Stimulated activated naive CD8-positive, alpha-beta T cell treated with anti-CD3 and anti-CD28 coated beads, Interleukin-15, Interleukin-2, amounts not matched to agents 100 ng/mL and 50 ng/mL, for 24 hours (primary cell): ENCODE measurements at regions not wholly inside any gene's neighbourhood (a gene's known extent, or its start where the extent isn't known, plus 50 kb on each side); places are given as distances from the start of the nearest gene placed in this dataset.
"Not testable (repeated sequence)": the region's sequence is repeated elsewhere in the genome, so short reads cannot be mapped to it uniquely, and the experiment has no call there.

ENCODE experiments used
- H3K27ac Mint-ChIP-seq: one replicate; pipeline ENCODE4 v1.8.0; 2021; ENCODE audit warnings: mild to moderate bottlenecking, mixed read lengths
- H3K27me3 Mint-ChIP-seq: one replicate; pipeline ENCODE4 v1.8.0; 2021; ENCODE audit warnings: mixed read lengths
- H3K36me3 Mint-ChIP-seq: one replicate; pipeline ENCODE4 v1.8.0; 2021; ENCODE audit warnings: low read depth, mixed read lengths
- H3K4me1 Mint-ChIP-seq: one replicate; pipeline ENCODE4 v1.8.0; 2021; ENCODE audit warnings: low read depth, mixed read lengths
- H3K4me3 Mint-ChIP-seq: one replicate; pipeline ENCODE4 v1.8.0; 2021; ENCODE audit warnings: mild to moderate bottlenecking, mixed read lengths
- H3K9me3 Mint-ChIP-seq: one replicate; pipeline ENCODE4 v1.8.0; 2021; ENCODE audit warnings: mixed read lengths

- Mint-ChIP-seq H3K36me3 (no peaks in the 10 kb centered on the region), H3K27me3 (no peaks in the 10 kb centered on the region), H3K4me1 (peaks cover 6% of the 10 kb centered on the region), H3K9me3 (no peaks in the 10 kb centered on the region), H3K4me3 (no peak overlapping the region), H3K27ac (no peak overlapping the region)
Measured at GRCh38 chr15:87566236-87566635, 690.3 kb downstream of the NTRK3 start.

DNA sequence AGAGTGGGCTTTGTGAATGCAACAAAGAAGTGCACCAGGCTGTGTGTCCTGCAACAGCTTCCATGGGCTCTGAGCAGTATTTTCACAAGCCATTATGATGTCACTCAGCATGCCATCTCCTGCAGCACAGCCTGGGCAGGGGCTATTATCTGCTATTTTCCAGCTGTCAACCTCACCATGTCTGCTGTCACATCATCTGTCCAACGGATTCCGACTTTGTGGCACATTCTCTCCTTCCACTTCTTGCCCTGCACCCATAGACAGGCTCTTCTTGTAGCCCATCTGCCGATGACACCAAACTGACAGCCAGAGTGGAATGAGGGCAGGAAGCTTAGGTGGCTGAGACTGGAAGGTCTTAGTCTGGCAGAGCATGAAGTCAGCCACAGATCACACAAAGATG lies 691.9 kb downstream of the NTRK3 start:
- Mint-ChIP-seq H3K9me3 (no peaks in the 10 kb centered on the region), H3K4me3 (no peak overlapping the region), H3K27me3 (no peaks in the 10 kb centered on the region)

DNA sequence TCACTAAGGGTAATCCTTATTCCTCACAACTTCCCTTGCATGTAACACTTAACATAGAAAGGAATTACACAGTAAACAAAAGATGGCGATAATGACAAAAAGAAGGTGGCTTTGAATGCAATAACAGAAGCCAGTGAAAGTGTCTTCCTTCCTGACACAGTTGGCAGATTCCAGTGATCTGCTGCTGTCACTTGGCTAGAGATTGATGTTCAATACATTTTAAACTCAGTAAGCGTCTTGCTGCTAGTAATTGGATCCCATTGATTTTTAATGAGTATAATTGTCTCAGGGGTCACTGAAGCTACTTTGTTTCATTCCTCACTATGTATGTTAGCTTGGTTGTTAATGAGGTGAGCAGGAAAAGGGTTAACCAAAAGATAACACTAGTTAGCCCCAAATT lies 692.7 kb downstream of the NTRK3 start:
- Mint-ChIP-seq H3K27me3 (no peaks in the 10 kb centered on the region), H3K36me3 (no peaks in the 10 kb centered on the region), H3K4me3 (no peak overlapping the region)

More for the DNA sequence above, 691.9 kb downstream of the NTRK3 start:
- H3K4me1 Mint-ChIP-seq: no peaks in the 10 kb centered on the region
- no peaks in the 10 kb centered on the region for H3K36me3 Mint-ChIP-seq
- no peak overlapping the region for H3K27ac Mint-ChIP-seq

GRCh38 chr15:87562203-87562602 lies 694.3 kb downstream of the NTRK3 start:
- H3K9me3 Mint-ChIP-seq: no peaks in the 10 kb centered on the region
- peaks cover 3% of the 10 kb centered on the region for H3K27me3 Mint-ChIP-seq
- H3K27ac Mint-ChIP-seq: no peak overlapping the region
- no peaks in the 10 kb centered on the region for H3K4me1 Mint-ChIP-seq
- H3K36me3 Mint-ChIP-seq: no peaks in the 10 kb centered on the region
- no peak overlapping the region for H3K4me3 Mint-ChIP-seq

More for the DNA sequence above, 692.7 kb downstream of the NTRK3 start:
- no peak overlapping the region for H3K27ac Mint-ChIP-seq
- H3K9me3 Mint-ChIP-seq: no peaks in the 10 kb centered on the region
- no peaks in the 10 kb centered on the region for H3K4me1 Mint-ChIP-seq

DNA sequence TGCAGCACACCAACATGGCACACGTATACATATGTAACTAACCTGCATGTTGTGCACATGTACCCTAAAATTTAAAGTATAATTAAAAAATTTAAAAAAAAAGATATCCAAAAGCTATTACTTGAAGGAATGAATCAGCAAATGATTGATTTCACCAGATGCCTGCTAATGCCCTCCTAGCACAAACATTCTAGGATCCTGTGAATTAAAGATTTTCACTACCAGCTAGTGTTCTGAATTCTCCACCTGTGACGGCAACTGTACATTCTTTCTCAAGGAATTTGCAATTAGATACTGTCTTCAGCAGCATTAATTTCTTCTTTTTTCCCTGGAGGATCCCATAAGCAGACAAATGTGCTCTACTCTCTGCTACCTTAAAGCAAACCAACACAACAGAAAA lies 694.9 kb downstream of the NTRK3 start:
- H3K27ac Mint-ChIP-seq: no peak overlapping the region
- H3K4me3 Mint-ChIP-seq: no peak overlapping the region
- no peaks in the 10 kb centered on the region for H3K36me3 Mint-ChIP-seq
- H3K4me1 Mint-ChIP-seq: no peaks in the 10 kb centered on the region
- H3K9me3 Mint-ChIP-seq: no peaks in the 10 kb centered on the region
- peaks cover 3% of the 10 kb centered on the region for H3K27me3 Mint-ChIP-seq

DNA sequence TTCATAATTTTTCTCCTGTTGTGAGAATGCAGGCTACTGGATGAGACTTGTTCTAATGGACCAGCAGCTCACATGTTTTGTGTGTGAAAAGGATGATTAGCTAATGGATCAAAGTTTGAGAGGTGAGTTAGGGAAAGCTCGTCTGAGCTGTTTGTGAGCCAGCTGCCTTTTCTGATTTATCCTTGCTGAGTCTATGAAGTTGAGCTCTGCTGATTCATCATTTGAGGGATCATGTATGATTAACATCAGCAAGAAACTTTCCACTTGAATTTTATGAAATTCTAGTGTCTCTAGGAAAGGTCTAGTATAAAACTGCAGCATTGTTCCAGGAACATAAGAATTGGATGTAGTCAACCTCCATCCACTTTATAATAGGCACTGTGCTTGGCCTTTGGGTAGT lies 698.7 kb downstream of the NTRK3 start:
- peaks cover 14% of the 10 kb centered on the region for H3K9me3 Mint-ChIP-seq
- no peak overlapping the region for H3K27ac Mint-ChIP-seq
- H3K4me3 Mint-ChIP-seq: no peak overlapping the region
- H3K27me3 Mint-ChIP-seq: peaks cover 12% of the 10 kb centered on the region
- peaks cover 4% of the 10 kb centered on the region for H3K36me3 Mint-ChIP-seq
- no peaks in the 10 kb centered on the region for H3K4me1 Mint-ChIP-seq

DNA sequence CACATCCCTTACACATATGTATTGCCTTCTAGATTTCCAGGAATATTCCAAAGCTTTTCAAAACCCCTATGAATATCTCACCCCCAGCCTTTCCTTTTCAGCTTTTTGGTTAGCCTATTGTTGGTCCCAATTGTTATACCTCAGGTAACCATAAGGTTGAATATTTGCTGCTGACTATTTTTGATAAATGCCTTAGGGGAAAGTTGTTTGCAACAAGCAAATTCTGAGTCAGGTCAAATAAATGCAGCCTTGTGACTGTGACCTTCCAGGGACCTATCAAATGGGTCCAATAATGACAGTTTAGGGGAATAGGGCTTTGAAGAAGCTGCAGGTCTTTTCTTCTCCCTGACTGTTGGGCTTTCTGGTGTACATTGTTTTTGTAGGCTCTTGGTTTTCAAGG lies 699.7 kb downstream of the NTRK3 start:
- Mint-ChIP-seq H3K27me3 (peaks cover 12% of the 10 kb centered on the region), H3K36me3 (peaks cover 4% of the 10 kb centered on the region), H3K9me3 (peaks cover 14% of the 10 kb centered on the region), H3K4me1 (no peaks in the 10 kb centered on the region), H3K27ac (no peak overlapping the region), H3K4me3 (no peak overlapping the region)

GRCh38 chr15:87549860-87550259 lies 706.7 kb downstream of the NTRK3 start:
- Mint-ChIP-seq H3K4me1 (no peaks in the 10 kb centered on the region), H3K4me3 (no peak overlapping the region), H3K27ac (no peak overlapping the region), H3K36me3 (peaks cover 4% of the 10 kb centered on the region), H3K27me3 (peaks cover 9% of the 10 kb centered on the region), H3K9me3 (peaks cover 18% of the 10 kb centered on the region)

DNA sequence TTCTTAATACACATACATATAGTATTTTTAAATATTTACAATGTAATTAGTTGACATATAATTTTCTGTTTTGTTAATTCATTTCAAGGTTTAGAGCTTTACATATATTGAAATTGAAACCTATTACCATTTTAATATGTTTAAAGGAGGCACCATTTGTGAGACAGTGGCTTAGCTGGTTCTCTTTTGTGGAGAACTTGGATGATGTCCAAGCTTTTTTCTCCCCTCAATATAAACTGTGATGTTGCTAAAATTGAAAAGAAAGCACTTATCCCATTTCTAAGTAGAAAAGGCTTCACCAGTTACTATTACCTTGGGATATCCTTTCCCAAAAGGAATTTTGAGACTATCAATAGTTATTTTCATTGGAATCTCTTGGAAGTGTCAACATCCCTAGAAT lies 707.2 kb downstream of the NTRK3 start:
- Mint-ChIP-seq H3K27ac (no peak overlapping the region), H3K4me3 (no peak overlapping the region), H3K27me3 (peaks cover 8% of the 10 kb centered on the region), H3K9me3 (peaks cover 15% of the 10 kb centered on the region), H3K4me1 (no peaks in the 10 kb centered on the region), H3K36me3 (peaks cover 4% of the 10 kb centered on the region)

DNA sequence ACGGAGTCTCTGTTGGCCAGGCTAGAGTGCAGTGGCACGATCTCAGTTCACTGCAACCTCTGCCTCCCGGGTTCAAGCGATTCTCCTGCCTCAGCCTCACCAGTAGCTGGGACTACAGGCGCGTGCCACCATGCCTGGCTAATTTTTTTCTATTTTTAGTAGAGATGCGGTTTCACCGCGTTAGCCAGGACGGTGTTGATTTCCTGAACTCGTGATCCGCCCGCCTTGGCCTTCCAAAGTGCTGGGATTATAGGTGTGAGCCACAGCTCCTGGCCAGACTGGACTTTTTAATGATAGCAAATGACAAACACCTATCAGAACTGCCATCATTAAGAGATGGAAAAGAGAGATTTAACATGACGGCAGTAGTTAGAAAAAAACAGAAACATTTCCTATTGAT lies 707.9 kb downstream of the NTRK3 start:
- not testable (repeated sequence) for H3K4me3 Mint-ChIP-seq, H3K4me1 Mint-ChIP-seq, H3K36me3 Mint-ChIP-seq, H3K9me3 Mint-ChIP-seq, H3K27me3 Mint-ChIP-seq, H3K27ac Mint-ChIP-seq

GRCh38 chr15:87547470-87548181 lies 708.9 kb downstream of the NTRK3 start:
- Mint-ChIP-seq H3K27ac (no peak overlapping the region), H3K9me3 (peaks cover 4% of the 10 kb centered on the region)

DNA sequence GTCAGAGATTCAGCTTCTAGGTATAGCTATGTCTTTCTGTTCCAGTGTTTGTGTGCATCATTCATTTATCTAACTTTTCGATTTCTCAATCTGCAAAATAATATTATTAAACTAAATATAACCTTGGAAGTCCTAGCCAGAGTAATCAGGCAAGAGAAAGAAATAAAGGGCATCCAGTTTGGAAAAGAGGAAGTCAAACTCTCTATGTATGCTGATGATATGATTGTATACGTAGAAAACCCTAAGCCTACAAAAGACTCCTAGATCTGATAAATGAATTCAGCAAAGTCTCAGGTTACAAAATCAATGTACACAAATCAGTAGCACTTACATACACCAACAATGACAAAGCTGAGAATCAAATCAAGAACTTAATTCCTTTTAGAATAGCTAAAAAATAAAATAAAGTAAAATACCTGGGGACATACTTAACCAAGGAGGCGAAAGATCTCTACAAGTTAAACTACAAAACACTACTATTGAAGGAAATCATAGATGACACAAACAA lies 718.2 kb downstream of the NTRK3 start:
- H3K36me3 Mint-ChIP-seq: no peaks in the 10 kb centered on the region
- H3K27me3 Mint-ChIP-seq: peaks cover 4% of the 10 kb centered on the region
- H3K4me3 Mint-ChIP-seq: no peak overlapping the region
- no peaks in the 10 kb centered on the region for H3K4me1 Mint-ChIP-seq
- H3K27ac Mint-ChIP-seq: no peak overlapping the region
- no peaks in the 10 kb centered on the region for H3K9me3 Mint-ChIP-seq

More at GRCh38 chr15:87547470-87548181, 708.9 kb downstream of the NTRK3 start:
- no peaks in the 10 kb centered on the region for H3K27me3 Mint-ChIP-seq
- H3K36me3 Mint-ChIP-seq: no peaks in the 10 kb centered on the region
- no peaks in the 10 kb centered on the region for H3K4me1 Mint-ChIP-seq
- H3K4me3 Mint-ChIP-seq: no peak overlapping the region

DNA sequence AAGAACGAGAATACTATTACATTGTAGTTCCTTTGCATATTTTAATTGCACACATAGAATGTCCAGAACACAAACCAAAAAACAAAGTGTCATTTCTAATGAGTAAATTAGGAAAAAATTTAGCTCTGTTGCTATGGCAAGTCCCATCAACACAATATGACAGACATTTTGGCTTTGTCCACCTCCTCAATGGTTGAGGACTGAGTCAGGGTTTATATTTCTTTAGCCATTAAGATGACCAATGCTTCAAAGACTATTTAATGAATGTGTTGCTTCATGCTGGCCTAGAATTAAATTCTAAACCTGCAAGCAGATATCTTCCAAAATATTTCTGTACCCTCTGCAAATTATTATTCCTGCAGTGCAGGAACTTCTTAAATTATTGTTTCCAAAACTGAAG lies 719.2 kb downstream of the NTRK3 start:
- Mint-ChIP-seq H3K27ac (no peak overlapping the region), H3K9me3 (no peaks in the 10 kb centered on the region), H3K4me1 (no peaks in the 10 kb centered on the region), H3K4me3 (no peak overlapping the region), H3K27me3 (peaks cover 4% of the 10 kb centered on the region), H3K36me3 (no peaks in the 10 kb centered on the region)

GRCh38 chr15:87533637-87534036 lies 722.9 kb downstream of the NTRK3 start:
- H3K27ac Mint-ChIP-seq, H3K4me1 Mint-ChIP-seq, H3K27me3 Mint-ChIP-seq, H3K4me3 Mint-ChIP-seq, H3K9me3 Mint-ChIP-seq, H3K36me3 Mint-ChIP-seq: not testable (repeated sequence)

GRCh38 chr15:87528873-87529272 lies 727.7 kb downstream of the NTRK3 start:
- no peak overlapping the region for H3K27ac Mint-ChIP-seq
- H3K36me3 Mint-ChIP-seq: no peaks in the 10 kb centered on the region
- no peaks in the 10 kb centered on the region for H3K27me3 Mint-ChIP-seq
- peaks cover 3% of the 10 kb centered on the region for H3K9me3 Mint-ChIP-seq
- no peaks in the 10 kb centered on the region for H3K4me1 Mint-ChIP-seq
- H3K4me3 Mint-ChIP-seq: no peak overlapping the region

GRCh38 chr15:87527875-87528274 lies 728.7 kb downstream of the NTRK3 start:
- Mint-ChIP-seq H3K36me3 (no peaks in the 10 kb centered on the region), H3K27me3 (no peaks in the 10 kb centered on the region), H3K4me1 (no peaks in the 10 kb centered on the region), H3K9me3 (peaks cover 3% of the 10 kb centered on the region), H3K27ac (no peak overlapping the region), H3K4me3 (no peak overlapping the region)
